ENCODE measurements at regions not wholly inside any gene's neighbourhood (a gene's known extent, or its start where the extent isn't known, plus 50 kb on each side); places are given as distances from the start of the nearest gene placed in this dataset.

DNA sequence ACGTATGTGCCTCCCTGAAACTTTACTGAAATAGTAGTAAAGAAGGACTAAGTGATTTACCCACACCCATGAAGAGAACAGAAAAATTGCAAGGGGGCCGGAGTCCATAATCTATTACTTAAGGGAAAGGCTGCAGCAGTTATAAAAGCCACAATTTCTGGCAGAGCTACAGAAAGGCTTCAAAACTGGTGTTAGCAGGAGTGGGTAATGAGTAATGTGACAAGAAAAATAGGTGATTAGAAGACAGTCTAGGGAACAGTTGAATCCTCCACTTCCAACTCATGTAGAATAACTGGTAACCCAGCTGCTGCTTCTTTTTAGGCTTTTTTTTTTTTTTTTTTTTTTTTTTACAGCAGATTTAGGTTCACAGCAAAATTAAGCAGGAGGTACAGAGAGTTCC is 413.3 kb downstream of the SFMBT2 start:
- TF ChIP-seq, protein P1, sequence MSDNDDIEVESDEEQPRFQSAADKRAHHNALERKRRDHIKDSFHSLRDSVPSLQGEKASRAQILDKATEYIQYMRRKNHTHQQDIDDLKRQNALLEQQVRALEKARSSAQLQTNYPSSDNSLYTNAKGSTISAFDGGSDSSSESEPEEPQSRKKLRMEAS (IDR thresholded peaks at IDR 0.05) = no peak
- TF ChIP-seq YY1 (IDR thresholded peaks at IDR 0.05; ENCODE audit: low read depth) = no peak
- TF ChIP-seq CREB1 (IDR thresholded peaks at IDR 0.05; ENCODE audit: low read depth) = no peak

DNA sequence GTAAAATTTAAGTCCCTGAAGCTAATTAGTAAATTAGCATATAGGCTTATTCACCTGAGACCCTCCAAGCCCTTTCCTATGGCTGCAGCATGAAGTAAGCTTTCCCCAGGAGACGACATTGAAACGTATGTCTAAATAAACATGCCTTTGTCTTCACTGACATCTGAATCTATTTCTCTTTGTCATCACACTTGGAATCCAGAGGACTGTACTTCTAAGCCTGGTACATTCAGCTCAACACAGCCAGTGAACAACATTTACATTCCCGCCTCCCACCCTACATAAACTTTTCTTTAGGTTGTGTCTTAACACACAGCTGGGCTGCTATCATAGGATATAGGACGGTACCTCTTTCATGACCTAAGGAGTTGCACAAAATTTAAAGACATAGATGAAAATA is 414.4 kb downstream of the SFMBT2 start:
- TF ChIP-seq FOXM1 (IDR thresholded peaks at IDR 0.05; ENCODE audit: borderline replicate concordance, low read depth) (no peak), CEBPB (IDR thresholded peaks at IDR 0.05) (no peak), EGR1 (IDR thresholded peaks at IDR 0.05) (no peak), EP300 (IDR thresholded peaks at IDR 0.05; ENCODE audit: borderline replicate concordance) (no peak)
- TF ChIP-seq, protein P1 (IDR thresholded peaks at IDR 0.05) = no peak

DNA sequence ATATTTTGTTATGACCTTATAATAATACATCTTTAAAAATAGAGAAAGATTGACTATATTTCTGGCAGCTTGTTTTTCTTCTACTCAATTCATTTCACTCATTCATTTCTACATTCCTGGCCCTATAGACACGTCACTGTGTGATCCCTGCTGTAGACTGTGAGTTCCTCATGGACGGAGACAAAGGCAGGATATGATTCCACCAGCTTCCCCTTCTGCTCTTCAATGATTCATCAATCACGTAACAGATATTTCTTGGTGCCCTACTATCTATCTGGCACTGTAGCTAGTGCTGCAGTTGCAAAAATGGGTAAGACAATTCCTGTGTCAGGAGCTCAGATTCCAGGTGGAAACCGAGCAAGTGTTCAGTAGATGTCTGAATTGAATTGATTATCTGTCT is 415.0 kb downstream of the SFMBT2 start:
- no peak for TF ChIP-seq ZBTB7A (IDR thresholded peaks at IDR 0.05; ENCODE audit: low read depth)
- no peak for TF ChIP-seq EGR1 (IDR thresholded peaks at IDR 0.05)
- TF ChIP-seq, protein P2, sequence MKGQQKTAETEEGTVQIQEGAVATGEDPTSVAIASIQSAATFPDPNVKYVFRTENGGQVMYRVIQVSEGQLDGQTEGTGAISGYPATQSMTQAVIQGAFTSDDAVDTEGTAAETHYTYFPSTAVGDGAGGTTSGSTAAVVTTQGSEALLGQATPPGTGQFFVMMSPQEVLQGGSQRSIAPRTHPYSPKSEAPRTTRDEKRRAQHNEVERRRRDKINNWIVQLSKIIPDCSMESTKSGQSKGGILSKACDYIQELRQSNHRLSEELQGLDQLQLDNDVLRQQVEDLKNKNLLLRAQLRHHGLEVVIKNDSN (IDR thresholded peaks at IDR 0.05) = no peak
- TF ChIP-seq NFIC (IDR thresholded peaks at IDR 0.05) = no peak
- TF ChIP-seq TAF1 (IDR thresholded peaks at IDR 0.05; ENCODE audit: low read depth) = no peak
- TF ChIP-seq, protein P3, sequence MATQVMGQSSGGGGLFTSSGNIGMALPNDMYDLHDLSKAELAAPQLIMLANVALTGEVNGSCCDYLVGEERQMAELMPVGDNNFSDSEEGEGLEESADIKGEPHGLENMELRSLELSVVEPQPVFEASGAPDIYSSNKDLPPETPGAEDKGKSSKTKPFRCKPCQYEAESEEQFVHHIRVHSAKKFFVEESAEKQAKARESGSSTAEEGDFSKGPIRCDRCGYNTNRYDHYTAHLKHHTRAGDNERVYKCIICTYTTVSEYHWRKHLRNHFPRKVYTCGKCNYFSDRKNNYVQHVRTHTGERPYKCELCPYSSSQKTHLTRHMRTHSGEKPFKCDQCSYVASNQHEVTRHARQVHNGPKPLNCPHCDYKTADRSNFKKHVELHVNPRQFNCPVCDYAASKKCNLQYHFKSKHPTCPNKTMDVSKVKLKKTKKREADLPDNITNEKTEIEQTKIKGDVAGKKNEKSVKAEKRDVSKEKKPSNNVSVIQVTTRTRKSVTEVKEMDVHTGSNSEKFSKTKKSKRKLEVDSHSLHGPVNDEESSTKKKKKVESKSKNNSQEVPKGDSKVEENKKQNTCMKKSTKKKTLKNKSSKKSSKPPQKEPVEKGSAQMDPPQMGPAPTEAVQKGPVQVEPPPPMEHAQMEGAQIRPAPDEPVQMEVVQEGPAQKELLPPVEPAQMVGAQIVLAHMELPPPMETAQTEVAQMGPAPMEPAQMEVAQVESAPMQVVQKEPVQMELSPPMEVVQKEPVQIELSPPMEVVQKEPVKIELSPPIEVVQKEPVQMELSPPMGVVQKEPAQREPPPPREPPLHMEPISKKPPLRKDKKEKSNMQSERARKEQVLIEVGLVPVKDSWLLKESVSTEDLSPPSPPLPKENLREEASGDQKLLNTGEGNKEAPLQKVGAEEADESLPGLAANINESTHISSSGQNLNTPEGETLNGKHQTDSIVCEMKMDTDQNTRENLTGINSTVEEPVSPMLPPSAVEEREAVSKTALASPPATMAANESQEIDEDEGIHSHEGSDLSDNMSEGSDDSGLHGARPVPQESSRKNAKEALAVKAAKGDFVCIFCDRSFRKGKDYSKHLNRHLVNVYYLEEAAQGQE (IDR thresholded peaks at IDR 0.05; ENCODE audit: low read depth) = no peak
- TF ChIP-seq EP300 (IDR thresholded peaks at IDR 0.05; ENCODE audit: borderline replicate concordance) = no peak
- TF ChIP-seq CEBPB (IDR thresholded peaks at IDR 0.05) = no peak
- TF ChIP-seq, protein P1 (IDR thresholded peaks at IDR 0.05) = no peak
- no peak for TF ChIP-seq FOXM1 (IDR thresholded peaks at IDR 0.05; ENCODE audit: borderline replicate concordance, low read depth)
- no peak for TF ChIP-seq CREB1 (IDR thresholded peaks at IDR 0.05; ENCODE audit: low read depth)
- no peak for TF ChIP-seq TCF12 (IDR thresholded peaks at IDR 0.05; ENCODE audit: low read depth)
- no peak for TF ChIP-seq YY1 (IDR thresholded peaks at IDR 0.05; ENCODE audit: low read depth)
- no peak for TF ChIP-seq TEAD4 (IDR thresholded peaks at IDR 0.05)
- no peak for TF ChIP-seq RAD21 (IDR thresholded peaks at IDR 0.05; ENCODE audit: low read depth)

DNA sequence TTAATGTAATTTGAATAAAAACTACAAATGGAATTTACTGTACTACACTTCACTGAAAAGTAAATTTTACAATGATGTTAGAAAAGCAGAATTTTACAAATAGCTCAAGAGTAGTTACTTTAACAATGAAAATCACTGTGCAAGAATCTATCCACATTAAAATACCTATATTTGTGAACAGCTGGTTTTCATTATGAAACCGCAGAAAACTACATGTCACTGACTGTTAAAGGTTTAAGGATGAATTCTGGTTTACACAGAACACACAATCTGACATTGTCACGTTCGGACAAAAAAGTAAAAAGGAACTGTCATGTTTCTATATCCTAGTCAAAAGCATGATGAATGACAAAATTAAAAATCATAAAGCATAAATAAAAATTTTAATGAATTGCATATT is 415.3 kb upstream of the PRKCQ start:
- TF ChIP-seq TAF1 (IDR thresholded peaks at IDR 0.05; ENCODE audit: low read depth) (no peak), CEBPB (IDR thresholded peaks at IDR 0.05) (no peak), RAD21 (IDR thresholded peaks at IDR 0.05; ENCODE audit: low read depth) (no peak), TEAD4 (IDR thresholded peaks at IDR 0.05) (no peak), NFIC (IDR thresholded peaks at IDR 0.05) (no peak), EP300 (IDR thresholded peaks at IDR 0.05; ENCODE audit: borderline replicate concordance) (no peak), CREB1 (IDR thresholded peaks at IDR 0.05; ENCODE audit: low read depth) (no peak), YY1 (IDR thresholded peaks at IDR 0.05; ENCODE audit: low read depth) (no peak), TCF12 (IDR thresholded peaks at IDR 0.05; ENCODE audit: low read depth) (no peak), ZBTB7A (IDR thresholded peaks at IDR 0.05; ENCODE audit: low read depth) (no peak), EGR1 (IDR thresholded peaks at IDR 0.05) (no peak)
- TF ChIP-seq, protein P2 (IDR thresholded peaks at IDR 0.05) = no peak
- TF ChIP-seq, protein P3 (IDR thresholded peaks at IDR 0.05; ENCODE audit: low read depth) = no peak

DNA sequence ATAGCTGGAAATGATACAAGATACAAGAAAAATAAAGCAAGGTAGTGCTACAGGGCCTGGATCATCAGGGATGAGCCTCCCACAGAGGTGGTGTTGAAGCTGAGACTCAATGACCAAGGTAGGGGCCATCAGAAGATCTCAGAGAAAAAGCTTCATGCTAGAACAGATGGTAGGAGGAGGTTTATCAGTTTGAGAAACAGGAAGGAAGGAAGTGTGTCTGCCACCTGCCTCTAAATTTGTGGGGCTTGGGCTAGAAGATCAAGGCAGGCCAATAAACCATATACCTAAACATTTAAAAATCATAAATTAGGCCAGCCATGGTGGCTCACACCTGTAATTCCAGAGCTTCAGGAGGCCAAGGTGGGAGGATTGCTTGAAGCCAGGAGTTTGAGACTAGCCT is 410.8 kb upstream of the PRKCQ start:
- no peak for TF ChIP-seq EP300 (IDR thresholded peaks at IDR 0.05; ENCODE audit: borderline replicate concordance)
- no peak for TF ChIP-seq YY1 (IDR thresholded peaks at IDR 0.05; ENCODE audit: low read depth)
- TF ChIP-seq, protein P3 (IDR thresholded peaks at IDR 0.05; ENCODE audit: low read depth) = no peak
- no peak for TF ChIP-seq CEBPB (IDR thresholded peaks at IDR 0.05)
- TF ChIP-seq TCF12 (IDR thresholded peaks at IDR 0.05; ENCODE audit: low read depth) = no peak
- no peak for TF ChIP-seq CREB1 (IDR thresholded peaks at IDR 0.05; ENCODE audit: low read depth)
- TF ChIP-seq TAF1 (IDR thresholded peaks at IDR 0.05; ENCODE audit: low read depth) = no peak
- TF ChIP-seq, protein P1 (IDR thresholded peaks at IDR 0.05) = no peak
- TF ChIP-seq EGR1 (IDR thresholded peaks at IDR 0.05) = no peak
- no peak for TF ChIP-seq FOXM1 (IDR thresholded peaks at IDR 0.05; ENCODE audit: borderline replicate concordance, low read depth)
- no peak for TF ChIP-seq TEAD4 (IDR thresholded peaks at IDR 0.05)
- TF ChIP-seq, protein P2 (IDR thresholded peaks at IDR 0.05) = no peak
- no peak for TF ChIP-seq RAD21 (IDR thresholded peaks at IDR 0.05; ENCODE audit: low read depth)
- no peak for TF ChIP-seq NFIC (IDR thresholded peaks at IDR 0.05)
- no peak for TF ChIP-seq ZBTB7A (IDR thresholded peaks at IDR 0.05; ENCODE audit: low read depth)

Measured in Ishikawa (cell line).